SK-N-SH treated with all-trans-retinoic acid at 6 μM for 48 hours (cell line): ENCODE measurements at regions not wholly inside any gene's neighbourhood (a gene's known extent, or its start where the extent isn't known, plus 50 kb on each side); places are given as distances from the start of the nearest gene placed in this dataset.

ENCODE experiments used
- ATAC-seq: fragments of 200-7000 bp; cut with Tn5 transposase; 3 replicates; pipeline ENCODE4 v1.9.1; 2020; ENCODE audit warnings: mild to moderate bottlenecking, moderate library complexity
- BACH2 ChIP-seq: fragments of 250-450 bp; sonication (Bioruptor Pico); IDR thresholded peaks from 2 replicates; pipeline ENCODE4 v1.9.0; 2021; ENCODE audit warnings: mild to moderate bottlenecking, borderline replicate concordance
- ESRRG ChIP-seq: fragments of 250-450 bp; sonication (Bioruptor Pico); IDR thresholded peaks from 2 replicates; pipeline ENCODE4 v1.6.1; 2021; ENCODE audit warnings: mild to moderate bottlenecking
- GLIS3 ChIP-seq: fragments of 250-450 bp; sonication (Bioruptor Pico); IDR thresholded peaks from 2 replicates; pipeline ENCODE4 v1.5.0; 2020; ENCODE audit warnings: mild to moderate bottlenecking, moderate library complexity
- ISL1 ChIP-seq: fragments of 250-450 bp; sonication (Bioruptor Pico); IDR thresholded peaks from 2 replicates; pipeline ENCODE4 v2.1.2; 2022; ENCODE audit warnings: mild to moderate bottlenecking, moderate library complexity
- OSR1 ChIP-seq: fragments of 250-450 bp; sonication (Bioruptor Pico); IDR thresholded peaks from 2 replicates; pipeline ENCODE4 v1.8.0; 2022; ENCODE audit warnings: moderate library complexity, mild to moderate bottlenecking, inconsistent platforms
- PPARA ChIP-seq: fragments of 250-450 bp; sonication (Bioruptor Pico); IDR thresholded peaks from 2 replicates; pipeline ENCODE4 v1.5.0; 2020; ENCODE audit warnings: mild to moderate bottlenecking, borderline replicate concordance
- RARB ChIP-seq: fragments of 250-450 bp; sonication (Bioruptor Pico); IDR thresholded peaks from 2 replicates; pipeline ENCODE4 v1.8.0; 2021; ENCODE audit warnings: mild to moderate bottlenecking, moderate library complexity
- SNAI2 ChIP-seq: fragments of 250-450 bp; sonication (Bioruptor Pico); IDR thresholded peaks from 2 replicates; pipeline ENCODE4 v1.5.0; 2020; ENCODE audit warnings: mild to moderate bottlenecking, moderate library complexity
- ZC3H10 ChIP-seq: fragments of 250-450 bp; sonication (Bioruptor Pico); IDR thresholded peaks from 2 replicates; pipeline ENCODE4 v1.5.1; 2021; ENCODE audit warnings: mild to moderate bottlenecking, moderate library complexity
- ZFP3 ChIP-seq: fragments of 250-450 bp; sonication (Bioruptor Pico); IDR thresholded peaks from 2 replicates; pipeline ENCODE4 v1.5.0; 2020; ENCODE audit warnings: mild to moderate bottlenecking, moderate library complexity
- ZFP30 ChIP-seq: fragments of 450-650 bp; formaldehyde crosslinking; IDR thresholded peaks from 2 replicates; pipeline ENCODE4 v1.5.0; 2022; ENCODE audit warnings: mild to moderate bottlenecking, moderate library complexity
- ZNF565 ChIP-seq: fragments of 450-650 bp; formaldehyde crosslinking; conservative IDR thresholded peaks from 2 replicates; pipeline ENCODE4 v1.5.0; 2020; ENCODE audit warnings: low read depth, mild to moderate bottlenecking, moderate library complexity
- ZNF70 ChIP-seq: fragments of 450-650 bp; formaldehyde crosslinking; IDR thresholded peaks from 2 replicates; pipeline ENCODE4 v1.5.0; 2020; ENCODE audit warnings: mild to moderate bottlenecking, moderate library complexity
- ZNF8 ChIP-seq: fragments of 450-650 bp; formaldehyde crosslinking; IDR thresholded peaks from 2 replicates; pipeline ENCODE4 v1.5.0; 2020; ENCODE audit warnings: mild to moderate bottlenecking, moderate library complexity
- TF ChIP-seq, protein P1 (sequence below): fragments of 250-450 bp; sonication (Bioruptor Pico); IDR thresholded peaks from 2 replicates; pipeline ENCODE4 v1.5.0; 2020; ENCODE audit warnings: mild to moderate bottlenecking, moderate library complexity
- TF ChIP-seq, protein P2 (sequence below): fragments of 250-450 bp; sonication (Bioruptor Pico); IDR thresholded peaks from 2 replicates; pipeline ENCODE4 v1.5.1; 2020; ENCODE audit warnings: low read depth, mild to moderate bottlenecking, moderate library complexity
- TF ChIP-seq, protein P3 (sequence below): fragments of 250-450 bp; sonication (Bioruptor Pico); IDR thresholded peaks from 2 replicates; pipeline ENCODE4 v1.8.0; 2020; ENCODE audit warnings: mild to moderate bottlenecking, moderate library complexity, borderline replicate concordance
- TF ChIP-seq, protein P4 (sequence below): fragments of 250-450 bp; sonication (Bioruptor Pico); IDR thresholded peaks from 2 replicates; pipeline ENCODE4 v1.8.0; 2021; ENCODE audit warnings: low read depth, mild to moderate bottlenecking, moderate library complexity, borderline replicate concordance
- TF ChIP-seq, protein P5 (sequence below): fragments of 250-450 bp; sonication (Bioruptor Pico); IDR thresholded peaks from 2 replicates; pipeline ENCODE4 v1.5.1; 2021; ENCODE audit warnings: mild to moderate bottlenecking, moderate library complexity

- ATAC-seq: no peak
- TF ChIP-seq PPARA (CRISPR knock-in tag): no peak
- TF ChIP-seq, protein P1, sequence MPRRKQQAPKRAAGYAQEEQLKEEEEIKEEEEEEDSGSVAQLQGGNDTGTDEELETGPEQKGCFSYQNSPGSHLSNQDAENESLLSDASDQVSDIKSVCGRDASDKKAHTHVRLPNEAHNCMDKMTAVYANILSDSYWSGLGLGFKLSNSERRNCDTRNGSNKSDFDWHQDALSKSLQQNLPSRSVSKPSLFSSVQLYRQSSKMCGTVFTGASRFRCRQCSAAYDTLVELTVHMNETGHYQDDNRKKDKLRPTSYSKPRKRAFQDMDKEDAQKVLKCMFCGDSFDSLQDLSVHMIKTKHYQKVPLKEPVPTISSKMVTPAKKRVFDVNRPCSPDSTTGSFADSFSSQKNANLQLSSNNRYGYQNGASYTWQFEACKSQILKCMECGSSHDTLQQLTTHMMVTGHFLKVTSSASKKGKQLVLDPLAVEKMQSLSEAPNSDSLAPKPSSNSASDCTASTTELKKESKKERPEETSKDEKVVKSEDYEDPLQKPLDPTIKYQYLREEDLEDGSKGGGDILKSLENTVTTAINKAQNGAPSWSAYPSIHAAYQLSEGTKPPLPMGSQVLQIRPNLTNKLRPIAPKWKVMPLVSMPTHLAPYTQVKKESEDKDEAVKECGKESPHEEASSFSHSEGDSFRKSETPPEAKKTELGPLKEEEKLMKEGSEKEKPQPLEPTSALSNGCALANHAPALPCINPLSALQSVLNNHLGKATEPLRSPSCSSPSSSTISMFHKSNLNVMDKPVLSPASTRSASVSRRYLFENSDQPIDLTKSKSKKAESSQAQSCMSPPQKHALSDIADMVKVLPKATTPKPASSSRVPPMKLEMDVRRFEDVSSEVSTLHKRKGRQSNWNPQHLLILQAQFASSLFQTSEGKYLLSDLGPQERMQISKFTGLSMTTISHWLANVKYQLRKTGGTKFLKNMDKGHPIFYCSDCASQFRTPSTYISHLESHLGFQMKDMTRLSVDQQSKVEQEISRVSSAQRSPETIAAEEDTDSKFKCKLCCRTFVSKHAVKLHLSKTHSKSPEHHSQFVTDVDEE (CRISPR knock-in tag): no peak
- TF ChIP-seq OSR1 (CRISPR knock-in tag): no peak
- no peak for TF ChIP-seq GLIS3 (CRISPR knock-in tag)
- TF ChIP-seq RARB (CRISPR knock-in tag): no peak
- no peak for TF ChIP-seq ZNF8 (CRISPR knock-in tag)
- TF ChIP-seq ZFP3 (CRISPR knock-in tag): no peak
- TF ChIP-seq, protein P2, sequence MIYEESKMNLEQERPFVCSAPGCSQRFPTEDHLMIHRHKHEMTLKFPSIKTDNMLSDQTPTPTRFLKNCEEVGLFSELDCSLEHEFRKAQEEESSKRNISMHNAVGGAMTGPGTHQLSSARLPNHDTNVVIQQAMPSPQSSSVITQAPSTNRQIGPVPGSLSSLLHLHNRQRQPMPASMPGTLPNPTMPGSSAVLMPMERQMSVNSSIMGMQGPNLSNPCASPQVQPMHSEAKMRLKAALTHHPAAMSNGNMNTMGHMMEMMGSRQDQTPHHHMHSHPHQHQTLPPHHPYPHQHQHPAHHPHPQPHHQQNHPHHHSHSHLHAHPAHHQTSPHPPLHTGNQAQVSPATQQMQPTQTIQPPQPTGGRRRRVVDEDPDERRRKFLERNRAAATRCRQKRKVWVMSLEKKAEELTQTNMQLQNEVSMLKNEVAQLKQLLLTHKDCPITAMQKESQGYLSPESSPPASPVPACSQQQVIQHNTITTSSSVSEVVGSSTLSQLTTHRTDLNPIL (CRISPR knock-in tag): no peak
- TF ChIP-seq, protein P3, sequence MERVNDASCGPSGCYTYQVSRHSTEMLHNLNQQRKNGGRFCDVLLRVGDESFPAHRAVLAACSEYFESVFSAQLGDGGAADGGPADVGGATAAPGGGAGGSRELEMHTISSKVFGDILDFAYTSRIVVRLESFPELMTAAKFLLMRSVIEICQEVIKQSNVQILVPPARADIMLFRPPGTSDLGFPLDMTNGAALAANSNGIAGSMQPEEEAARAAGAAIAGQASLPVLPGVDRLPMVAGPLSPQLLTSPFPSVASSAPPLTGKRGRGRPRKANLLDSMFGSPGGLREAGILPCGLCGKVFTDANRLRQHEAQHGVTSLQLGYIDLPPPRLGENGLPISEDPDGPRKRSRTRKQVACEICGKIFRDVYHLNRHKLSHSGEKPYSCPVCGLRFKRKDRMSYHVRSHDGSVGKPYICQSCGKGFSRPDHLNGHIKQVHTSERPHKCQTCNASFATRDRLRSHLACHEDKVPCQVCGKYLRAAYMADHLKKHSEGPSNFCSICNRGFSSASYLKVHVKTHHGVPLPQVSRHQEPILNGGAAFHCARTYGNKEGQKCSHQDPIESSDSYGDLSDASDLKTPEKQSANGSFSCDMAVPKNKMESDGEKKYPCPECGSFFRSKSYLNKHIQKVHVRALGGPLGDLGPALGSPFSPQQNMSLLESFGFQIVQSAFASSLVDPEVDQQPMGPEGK: no peak
- no peak for TF ChIP-seq SNAI2 (CRISPR knock-in tag)
- no peak for TF ChIP-seq ZC3H10 (CRISPR knock-in tag)
- no peak for TF ChIP-seq ZNF70
- TF ChIP-seq, protein P4, sequence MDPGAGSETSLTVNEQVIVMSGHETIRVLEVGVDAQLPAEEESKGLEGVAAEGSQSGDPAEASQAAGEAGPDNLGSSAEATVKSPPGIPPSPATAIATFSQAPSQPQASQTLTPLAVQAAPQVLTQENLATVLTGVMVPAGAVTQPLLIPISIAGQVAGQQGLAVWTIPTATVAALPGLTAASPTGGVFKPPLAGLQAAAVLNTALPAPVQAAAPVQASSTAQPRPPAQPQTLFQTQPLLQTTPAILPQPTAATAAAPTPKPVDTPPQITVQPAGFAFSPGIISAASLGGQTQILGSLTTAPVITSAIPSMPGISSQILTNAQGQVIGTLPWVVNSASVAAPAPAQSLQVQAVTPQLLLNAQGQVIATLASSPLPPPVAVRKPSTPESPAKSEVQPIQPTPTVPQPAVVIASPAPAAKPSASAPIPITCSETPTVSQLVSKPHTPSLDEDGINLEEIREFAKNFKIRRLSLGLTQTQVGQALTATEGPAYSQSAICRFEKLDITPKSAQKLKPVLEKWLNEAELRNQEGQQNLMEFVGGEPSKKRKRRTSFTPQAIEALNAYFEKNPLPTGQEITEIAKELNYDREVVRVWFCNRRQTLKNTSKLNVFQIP (CRISPR knock-in tag): no peak
These were observed 339.8 kb upstream of the OBI1 start for GRCh38 chr13:78998630-78999315.

- no peak for ATAC-seq
- no peak for TF ChIP-seq ZFP3 (CRISPR knock-in tag)
These were observed 339.1 kb upstream of the OBI1 start for GRCh38 chr13:78997902-78998629.

GRCh38 chr13:78993792-78994191, 334.8 kb upstream of the OBI1 start:
- TF ChIP-seq PPARA (CRISPR knock-in tag): no peak
- TF ChIP-seq OSR1 (CRISPR knock-in tag): no peak
- TF ChIP-seq ISL1 (CRISPR knock-in tag): no peak
- TF ChIP-seq BACH2 (CRISPR knock-in tag): no peak
- no peak for TF ChIP-seq ESRRG
- TF ChIP-seq ZNF565 (CRISPR knock-in tag): no peak
- TF ChIP-seq, protein P5, sequence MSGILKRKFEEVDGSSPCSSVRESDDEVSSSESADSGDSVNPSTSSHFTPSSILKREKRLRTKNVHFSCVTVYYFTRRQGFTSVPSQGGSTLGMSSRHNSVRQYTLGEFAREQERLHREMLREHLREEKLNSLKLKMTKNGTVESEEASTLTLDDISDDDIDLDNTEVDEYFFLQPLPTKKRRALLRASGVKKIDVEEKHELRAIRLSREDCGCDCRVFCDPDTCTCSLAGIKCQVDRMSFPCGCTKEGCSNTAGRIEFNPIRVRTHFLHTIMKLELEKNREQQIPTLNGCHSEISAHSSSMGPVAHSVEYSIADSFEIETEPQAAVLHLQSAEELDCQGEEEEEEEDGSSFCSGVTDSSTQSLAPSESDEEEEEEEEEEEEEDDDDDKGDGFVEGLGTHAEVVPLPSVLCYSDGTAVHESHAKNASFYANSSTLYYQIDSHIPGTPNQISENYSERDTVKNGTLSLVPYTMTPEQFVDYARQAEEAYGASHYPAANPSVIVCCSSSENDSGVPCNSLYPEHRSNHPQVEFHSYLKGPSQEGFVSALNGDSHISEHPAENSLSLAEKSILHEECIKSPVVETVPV (CRISPR knock-in tag): no peak
- TF ChIP-seq ZFP3 (CRISPR knock-in tag): no peak
- TF ChIP-seq ZNF70: no peak
- TF ChIP-seq, protein P1 (CRISPR knock-in tag): no peak
- no peak for TF ChIP-seq ZNF8 (CRISPR knock-in tag)
- no peak for TF ChIP-seq ZFP30
- ATAC-seq: no peak
